ENCODE measurements at regions not wholly inside any gene's neighbourhood (a gene's known extent, or its start where the extent isn't known, plus 50 kb on each side); places are given as distances from the start of the nearest gene placed in this dataset.

DNA sequence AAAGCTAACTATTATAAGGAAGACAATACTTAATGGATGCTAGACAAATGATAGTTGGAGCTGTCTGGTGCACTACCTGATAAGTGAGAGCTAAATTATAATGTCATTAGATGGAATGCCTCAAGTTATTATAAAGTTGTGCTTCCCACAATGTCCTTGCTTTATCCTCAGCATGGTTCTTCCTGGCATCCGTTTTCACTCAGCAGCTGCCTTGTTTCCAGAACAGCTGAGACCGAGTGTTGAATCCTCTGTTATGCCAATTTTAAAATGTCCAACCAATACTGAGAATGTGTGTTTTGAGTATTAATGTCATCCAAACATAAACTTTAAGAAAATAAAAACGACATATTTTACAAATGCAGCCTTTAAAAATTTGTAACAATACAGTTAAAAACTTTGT, 286.7 kb upstream of the SOX2 start:
- DNase-seq: no peak

DNA sequence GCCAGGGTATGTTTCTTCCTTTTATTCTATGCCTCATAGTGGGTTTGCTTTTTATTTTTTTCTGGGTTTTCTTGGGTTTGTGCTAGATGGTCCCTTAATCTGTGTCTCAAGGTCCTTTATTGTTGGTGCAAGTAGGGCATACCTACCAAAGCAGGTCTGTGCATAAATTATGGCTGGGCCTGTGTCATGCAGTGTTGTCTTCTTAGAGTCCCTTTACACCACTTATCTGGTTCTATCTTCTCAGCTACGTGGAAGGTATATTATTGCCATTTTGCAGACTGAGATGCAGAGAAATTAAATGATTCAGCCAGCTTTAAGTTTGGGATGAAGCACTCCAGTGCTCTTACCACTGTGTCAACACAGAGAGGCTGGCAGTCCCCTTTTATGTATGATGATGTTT, 293.5 kb upstream of the SOX2 start:
- DNase-seq: no peak

DNA sequence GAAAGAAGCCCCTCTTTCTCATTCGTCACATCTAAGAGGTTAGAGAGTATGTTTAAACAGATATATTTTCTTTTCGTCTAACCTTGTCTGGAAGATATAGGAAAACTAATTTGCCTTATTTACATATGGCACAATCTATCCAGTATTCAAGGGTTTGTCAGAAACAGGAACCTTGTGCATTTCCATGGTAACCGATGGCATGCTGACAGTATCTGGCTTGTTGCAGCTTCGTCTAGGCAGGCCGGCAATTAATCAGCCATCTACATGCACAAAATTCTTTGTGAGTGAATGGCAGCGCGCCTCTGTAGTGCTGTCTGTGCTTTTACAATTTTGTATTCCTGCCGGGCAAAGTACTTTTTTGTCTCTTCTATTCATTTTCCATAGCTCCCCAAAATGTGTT, 294.0 kb upstream of the SOX2 start:
- DNase-seq: no peak

DNA sequence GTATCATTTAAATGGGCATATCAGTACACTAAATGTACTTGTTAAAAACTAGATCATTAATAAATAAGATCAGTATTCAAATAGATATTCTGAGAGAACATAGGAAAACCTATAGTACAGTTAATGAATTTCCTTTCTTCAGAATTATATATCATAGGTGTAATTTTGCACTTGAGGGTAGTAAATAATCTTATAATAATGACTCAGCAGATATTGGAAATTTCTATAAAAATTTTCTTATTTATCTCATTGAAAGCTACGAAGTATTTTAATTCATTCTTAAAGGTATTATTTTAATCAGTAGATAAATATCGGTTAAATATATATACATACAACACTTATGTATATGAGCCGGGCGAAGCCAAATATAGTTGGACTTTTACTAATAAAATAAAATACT, 300.9 kb upstream of the SOX2 start:
- no peak for DNase-seq

DNA sequence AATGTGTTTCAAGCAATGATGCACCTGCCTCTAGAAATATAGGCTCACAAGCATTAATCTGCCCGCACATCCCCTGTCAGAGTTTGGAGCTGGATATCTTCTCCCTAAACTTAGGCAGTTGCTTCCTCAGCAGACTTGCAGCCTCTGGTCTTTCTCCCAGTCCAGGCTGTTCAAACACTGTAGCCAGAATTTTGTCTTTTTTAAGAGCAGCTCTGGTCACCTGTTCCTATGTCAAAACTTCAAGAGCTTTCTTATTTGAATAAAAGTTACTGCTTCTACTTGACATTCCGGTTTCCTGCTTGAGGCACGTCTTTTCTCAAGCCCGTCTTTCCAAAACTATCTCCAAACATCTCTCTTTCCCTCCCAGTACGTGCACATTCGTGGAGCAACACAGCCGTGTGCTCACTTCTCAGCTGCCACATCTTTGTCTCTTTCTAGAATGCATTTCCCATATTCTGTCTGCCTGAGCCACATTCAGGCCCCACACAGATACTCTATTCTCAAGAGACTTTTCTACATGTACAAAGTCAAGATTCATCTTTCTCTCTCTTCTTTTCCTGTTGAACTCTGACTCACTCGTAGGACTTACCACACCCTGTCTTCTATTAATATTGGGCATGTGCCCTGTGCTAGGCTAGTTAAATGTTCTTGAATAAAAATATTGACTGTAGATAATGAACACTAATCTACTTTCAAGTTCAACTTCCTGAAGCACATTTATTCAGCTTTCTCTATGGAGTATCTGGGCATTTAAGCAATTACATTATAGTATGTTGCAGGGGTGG, 307.7 kb upstream of the SOX2 start:
- DNase-seq: no peak

DNA sequence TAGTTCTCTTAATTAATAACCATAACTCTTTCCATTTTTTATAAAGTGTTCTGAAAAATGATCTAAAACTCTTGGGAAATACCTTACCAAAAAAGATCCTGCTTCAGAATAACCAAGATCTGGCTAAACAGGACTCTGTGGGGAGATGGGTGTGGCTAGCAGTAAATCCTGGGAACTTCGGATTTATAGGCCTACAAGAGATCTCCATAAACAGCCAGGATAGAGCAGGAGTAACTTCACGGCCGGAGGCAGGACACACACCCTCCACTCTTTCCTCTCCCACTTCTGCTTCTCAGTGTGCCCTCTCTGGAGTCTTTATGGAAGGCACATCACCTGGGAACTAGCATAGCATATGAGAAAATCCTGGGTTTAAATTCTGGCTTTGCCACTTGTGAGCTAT, 309.4 kb upstream of the SOX2 start:
- DNase-seq: no peak

DNA sequence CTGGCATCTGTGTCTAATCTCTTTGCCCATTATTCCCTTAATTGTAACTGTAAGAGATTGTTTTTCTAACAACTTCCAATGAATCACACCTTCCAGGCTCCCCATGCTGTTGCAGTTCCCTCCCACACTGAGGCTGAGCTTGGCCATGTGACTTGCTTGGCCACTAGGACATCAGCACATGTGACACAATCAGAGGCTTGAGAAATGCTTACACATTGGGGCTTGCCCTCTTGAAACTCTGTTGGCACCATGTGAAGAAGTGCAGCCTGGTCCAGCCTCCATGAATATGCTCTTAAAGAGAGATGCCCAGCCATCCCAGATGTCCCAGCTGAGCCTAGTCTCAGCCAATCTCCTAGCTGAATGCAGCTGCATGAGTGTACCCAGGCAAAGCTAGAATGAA, 326.8 kb upstream of the SOX2 start:
- DNase-seq: no peak

DNA sequence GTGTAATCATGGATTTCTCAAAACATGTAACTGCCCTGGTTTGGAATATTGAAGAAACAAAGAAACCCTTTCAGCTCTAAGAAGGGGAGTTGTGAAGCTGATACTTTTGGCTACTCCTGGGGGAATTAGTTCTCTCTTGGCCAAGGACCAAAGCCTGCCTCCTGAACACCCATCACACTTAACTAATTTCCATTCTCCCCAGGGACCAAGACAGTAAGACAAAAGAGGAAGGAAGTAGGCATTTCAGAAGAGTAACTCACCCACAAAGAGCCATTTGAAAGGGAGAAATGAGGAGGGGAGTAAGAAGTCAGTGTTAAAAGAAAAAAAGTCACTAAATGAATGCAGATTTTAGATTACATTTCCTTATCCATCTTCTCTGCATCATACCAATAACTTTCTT, 328.0 kb upstream of the SOX2 start:
- no peak for DNase-seq

DNA sequence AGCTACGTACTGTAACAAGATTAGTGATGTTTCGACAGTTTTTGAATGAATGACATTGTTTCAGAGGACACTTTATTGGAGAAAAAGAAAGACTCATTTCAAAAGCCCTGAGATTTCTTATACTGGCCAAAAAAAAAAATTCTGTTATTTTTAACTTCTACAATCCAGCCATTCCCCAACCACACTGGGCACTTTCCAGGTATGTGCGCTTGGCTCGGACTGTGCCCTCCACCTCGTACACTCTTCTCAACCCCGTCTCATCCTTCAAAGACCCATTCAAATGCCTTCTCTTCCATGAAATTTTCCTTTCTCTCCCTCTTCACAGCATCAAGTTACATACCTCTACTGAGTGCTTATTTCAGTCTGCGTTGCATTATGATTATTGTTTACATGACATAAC, 328.5 kb upstream of the SOX2 start:
- DNase-seq: no peak

DNA sequence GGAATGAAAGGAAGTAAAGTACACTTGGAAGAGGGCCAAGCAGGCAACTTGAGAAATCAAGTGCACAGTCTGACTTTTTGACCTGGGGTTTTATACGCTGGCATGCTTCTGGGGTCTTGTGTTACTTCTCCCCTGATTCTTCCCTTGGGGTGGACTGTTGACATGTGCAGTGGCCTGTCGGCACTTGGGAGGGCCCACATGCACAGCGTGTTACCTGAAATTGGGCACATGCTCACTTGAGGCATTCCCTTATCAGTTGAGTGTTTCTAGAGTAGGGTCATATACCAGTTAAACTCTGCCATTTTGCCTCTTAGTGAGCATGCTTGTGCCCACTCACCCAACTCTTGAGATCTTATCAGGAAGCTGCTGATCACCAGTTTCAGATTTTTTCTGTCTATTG, 329.1 kb upstream of the SOX2 start:
- no peak for DNase-seq

DNA sequence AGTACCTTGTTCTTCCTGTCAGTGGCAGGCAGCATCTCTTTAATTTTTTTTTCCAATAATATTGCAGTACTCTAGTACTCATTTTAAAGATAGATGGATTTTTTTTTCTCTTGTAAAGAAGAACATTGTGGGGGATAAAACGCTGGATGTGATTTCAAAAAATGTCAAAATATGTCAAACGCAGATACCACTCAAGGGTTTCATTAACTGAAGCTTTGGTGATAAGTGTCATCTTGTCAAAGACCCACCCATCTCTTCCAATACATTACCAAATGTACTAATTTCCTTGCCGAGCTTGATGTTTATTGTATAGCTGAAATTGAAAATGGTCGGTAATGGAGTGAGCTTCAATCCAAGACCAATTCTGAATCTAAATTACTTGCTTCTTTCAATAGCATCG, 332.4 kb upstream of the SOX2 start:
- DNase-seq: no peak

DNA sequence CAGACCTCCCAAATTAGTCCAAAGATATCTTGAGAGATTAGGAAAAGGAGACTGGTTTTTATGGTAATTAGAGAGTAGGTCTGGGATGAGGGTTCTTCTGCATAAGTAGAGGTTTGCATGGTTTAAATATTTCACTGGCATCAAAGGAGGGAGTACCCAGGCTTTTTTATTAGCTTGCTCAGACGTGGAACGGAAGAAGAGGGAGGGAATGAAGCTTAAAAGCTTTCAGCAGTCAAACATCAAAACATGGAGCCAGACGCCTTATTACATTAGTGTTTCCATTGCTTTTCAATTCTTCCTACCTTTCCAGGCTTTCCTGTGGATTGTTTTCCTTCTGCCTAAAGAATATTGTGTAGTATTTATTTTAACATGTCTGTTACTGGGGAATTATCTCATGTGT, 342.1 kb upstream of the SOX2 start:
- DNase-seq: no peak

DNA sequence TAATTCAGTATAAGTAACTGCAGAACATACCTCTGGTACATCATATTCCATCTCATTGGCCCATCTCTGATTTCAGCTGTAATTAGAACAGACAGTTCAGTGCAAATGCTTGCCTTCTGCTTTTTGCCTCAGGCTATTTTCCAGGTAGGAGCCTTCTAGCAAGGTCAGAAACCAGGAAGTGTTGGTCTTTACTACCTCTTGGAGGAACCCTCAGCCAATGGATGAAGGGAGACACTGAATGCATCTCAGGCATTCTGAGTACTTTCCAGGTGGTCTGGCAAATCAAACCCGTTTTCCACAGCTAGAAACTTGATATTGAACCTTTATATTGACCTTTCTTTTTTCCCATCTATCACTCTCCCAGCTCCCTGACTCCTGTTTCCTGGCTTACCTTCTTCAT, 348.5 kb upstream of the SOX2 start:
- no peak for DNase-seq

DNA sequence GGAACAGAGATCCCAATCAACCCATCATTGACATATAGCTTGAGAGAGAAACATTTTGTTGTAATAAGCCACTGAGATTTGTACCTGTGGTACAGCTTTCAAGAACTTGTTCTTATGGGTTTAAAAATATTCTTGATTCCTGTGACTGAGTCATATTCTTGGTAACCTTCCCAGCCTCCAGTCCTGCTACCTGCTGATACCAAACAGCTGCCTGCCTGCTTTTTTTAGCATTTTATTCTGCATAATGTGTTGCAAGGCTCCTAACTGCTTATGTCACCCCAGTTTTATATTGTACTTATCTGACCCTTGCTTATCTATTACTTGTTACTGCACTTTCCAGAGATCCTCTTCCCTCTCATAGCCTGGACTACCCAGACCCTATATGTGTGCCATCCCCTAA, 349.3 kb upstream of the SOX2 start:
- no peak for DNase-seq

DNA sequence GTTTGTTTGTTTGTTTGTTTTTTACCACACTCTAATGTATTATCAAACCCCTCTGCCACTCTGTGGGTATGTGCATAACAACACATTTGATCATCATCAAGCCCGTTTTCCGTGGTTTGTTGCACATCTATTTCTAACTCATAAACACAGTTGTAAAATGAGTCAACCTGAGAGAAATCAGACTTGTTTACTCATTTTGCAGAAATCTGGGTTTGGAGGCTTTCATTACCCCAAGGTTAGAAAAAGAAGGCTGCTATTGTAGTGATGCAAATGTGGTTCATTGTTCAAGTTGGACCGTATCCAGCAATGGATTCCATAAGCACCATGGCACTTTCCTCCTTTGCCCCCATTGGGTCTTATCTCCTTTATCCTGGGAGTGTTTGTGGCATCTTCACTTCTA, 353.2 kb upstream of the SOX2 start:
- DNase-seq: no peak

DNA sequence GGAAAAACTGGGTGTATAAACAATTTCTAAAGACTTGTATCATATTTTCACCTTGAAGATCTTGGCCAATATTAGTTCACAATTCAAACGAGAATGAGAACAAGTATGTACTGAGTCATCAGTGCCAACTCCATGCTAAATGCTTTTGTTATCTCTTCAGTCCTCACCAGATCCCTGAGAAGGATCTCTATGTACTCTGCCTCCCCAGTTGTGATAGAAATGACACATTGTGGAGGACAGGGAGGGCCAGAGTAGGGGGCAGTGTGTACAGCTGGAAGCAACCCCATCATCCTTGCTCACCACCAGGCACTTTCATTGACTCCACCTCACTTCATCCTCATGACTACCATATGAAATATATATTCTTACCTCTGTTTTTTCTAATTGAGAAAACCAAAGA, 353.7 kb upstream of the SOX2 start:
- DNase-seq: no peak

DNA sequence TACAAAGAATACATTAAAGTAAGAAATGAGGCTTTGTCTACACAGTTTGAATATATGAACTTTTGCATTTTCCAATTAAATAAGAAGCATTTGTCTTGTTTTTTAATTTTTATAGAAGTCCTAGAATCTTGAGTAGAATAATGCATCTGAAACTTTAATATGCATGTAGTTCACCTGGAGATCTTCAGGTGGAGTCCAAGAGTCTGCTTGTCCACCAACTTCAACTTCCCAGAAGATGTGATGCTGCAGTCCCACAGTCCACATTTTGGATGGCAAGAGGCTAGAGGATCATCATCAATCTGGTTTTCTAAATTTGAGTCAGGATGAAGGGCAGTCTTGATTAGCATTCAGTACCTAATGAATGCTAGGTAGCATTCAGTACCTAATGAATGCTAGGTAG, 357.6 kb upstream of the SOX2 start:
- DNase-seq: no peak

DNA sequence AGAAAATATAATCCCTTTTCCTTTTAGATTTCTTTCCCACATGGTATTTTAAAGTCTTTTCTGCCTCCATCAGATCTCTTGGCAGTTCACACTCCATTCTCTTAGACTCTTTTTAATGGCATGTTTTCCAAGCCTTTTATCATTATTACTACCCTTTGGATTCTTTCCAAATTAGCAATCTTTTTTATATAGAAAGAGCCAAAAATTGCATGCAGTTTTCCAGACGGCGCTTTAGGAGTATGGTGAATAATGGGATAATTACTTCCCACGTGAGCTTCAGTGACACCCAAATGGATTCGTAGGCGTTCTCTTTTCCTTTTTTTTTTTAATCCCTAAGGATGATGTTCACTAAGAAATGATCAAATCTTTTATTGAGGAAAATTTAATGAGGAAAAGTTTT, 354.8 kb upstream of the DNAJC19 start:
- no peak for DNase-seq

DNA sequence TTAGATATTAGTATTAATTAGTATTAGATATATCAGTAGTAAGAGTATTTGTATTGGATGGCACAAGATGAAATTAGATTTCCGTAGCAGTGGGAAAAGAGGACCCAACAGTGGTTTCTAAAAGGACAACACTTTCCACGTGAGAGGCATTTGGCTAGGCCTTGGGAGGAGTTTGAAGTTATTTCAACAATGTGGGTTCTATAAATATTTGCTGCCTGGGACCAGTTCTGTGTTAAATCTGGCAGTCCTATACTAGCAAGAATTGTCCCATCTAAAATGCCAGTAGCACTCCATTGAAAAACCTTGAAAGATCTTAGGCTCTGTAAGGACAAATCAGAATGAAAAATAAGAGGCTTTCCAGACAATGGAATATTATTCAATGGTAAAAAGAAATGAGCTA, 347.1 kb upstream of the DNAJC19 start:
- DNase-seq: no peak

DNA sequence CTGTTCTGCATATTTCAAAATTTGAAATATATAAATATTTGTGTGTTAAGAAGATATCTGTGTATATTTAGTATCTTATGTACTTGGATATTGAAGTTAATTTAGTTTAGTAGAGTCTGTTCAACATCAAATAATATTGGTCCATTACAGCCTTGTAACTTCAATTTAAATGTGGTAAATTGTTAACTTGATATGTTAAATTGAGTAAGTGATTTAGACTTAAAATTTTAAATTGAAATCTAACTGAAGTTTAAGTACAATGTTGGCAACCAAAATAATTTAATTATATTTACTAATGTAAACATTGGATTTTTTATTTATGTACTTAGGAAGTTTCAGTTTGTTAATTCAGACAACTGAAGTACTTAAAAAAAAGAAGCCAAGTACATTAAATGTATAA, 343.9 kb upstream of the DNAJC19 start:
- no peak for DNase-seq

DNA sequence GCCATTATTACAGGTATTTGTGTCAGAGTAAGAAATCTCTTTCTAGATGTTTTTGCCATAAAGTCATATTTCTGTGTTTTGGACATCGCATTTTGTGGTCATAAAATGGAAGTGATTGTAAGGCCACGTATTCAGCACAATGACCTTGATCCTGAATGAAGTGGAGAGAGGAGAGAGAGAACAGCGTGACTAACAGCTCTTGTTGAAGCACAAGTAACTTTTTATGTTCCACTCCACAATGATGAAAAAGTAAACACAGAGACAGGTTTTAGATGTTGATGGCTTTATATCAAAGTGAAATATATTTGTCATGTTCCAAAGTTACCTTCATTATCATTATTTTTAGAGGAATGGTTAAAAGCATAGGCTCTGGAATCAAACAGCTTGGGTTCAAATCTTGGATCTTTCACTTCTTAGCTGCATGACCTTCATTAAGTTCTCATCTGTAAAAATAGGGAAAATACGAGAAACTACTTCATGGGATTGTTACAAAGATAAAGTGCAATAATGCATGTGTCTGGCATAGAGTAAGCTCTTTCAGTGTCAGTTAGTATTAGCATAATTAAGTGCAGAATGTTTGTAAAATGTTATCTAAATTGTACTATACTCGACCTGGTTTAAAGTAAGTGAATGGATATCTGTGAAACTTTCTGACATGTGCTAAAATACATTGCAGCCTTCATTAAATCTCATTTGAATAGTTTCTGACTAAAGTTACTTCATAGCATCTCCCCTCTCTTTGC, 341.5 kb upstream of the DNAJC19 start:
- no peak for DNase-seq

DNA sequence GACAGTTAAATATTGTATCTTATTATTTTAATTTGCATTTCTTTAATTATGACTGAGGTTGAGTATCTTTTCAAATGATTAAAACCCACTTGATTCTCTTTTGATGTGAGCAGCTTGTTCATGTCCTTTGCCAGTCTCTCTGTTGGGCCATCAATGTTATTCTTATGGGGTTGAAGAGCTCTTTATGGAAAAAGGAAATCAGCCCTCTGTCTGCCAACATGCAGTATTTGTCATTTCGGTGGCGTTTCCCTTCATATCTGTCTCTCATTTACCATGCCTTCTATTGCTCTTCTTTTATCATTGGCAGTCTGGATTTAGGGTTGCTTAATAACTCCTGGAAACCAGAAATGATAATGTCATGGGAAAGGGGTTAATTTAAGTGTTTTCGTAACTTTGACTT, 340.7 kb upstream of the DNAJC19 start:
- no peak for DNase-seq

DNA sequence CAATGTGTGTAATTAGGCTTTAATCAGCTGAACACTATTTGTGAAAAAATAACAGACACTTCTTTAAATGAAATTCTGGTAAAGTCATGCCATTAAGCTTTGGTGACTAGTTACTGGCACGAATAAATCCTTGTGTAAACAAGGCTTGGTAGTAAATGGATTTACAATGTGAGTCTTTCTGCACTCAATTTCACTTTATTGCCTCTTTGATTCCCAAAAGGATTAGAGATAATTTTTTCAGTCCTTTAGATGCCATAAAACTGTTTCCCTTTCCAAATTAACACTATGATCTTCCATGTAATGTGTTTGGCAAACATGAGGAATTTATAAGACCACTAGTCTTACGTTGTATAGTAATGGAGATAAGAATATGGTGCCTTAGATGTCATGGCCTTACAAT, 339.5 kb upstream of the DNAJC19 start:
- no peak for DNase-seq

DNA sequence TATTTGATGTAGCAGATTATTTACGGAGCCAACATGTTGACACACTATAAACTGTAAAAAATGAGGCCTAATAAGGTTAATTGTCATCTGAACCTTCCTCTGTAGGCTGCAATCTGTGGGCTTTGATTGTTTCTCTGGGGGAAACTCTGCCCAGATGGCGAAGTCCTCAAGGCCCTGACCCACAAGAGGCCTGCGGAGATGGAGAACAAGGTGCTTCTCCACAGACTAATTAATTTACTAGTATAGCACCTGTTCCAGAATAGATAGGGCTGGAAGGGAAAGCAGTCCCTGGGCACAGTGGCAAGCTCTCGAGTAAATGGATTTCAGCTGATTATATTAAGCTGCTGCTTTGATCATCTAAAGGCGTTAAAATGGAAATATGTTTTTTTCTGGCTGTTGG, 338.8 kb upstream of the DNAJC19 start:
- no peak for DNase-seq

DNA sequence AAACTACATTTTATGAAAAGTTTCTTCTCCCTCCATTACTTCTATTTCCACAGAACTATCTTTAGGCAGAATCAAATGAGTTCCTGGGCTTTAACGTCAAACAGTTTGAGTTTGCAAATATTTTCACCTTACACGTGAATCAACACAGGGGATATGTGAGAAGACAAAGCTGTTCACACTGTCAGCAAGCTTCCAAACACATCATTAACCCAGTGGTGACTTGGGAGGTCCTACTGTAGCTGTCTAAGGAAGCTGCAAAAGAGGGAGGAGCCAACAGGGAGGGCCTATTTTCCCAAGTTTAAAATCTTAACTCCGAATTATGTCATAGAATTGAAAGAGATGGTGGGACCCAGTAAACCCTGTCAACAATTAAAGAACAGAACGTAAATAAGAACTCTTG, 337.8 kb upstream of the DNAJC19 start:
- no peak for DNase-seq

Data from activated CD4-positive, alpha-beta T cell treated with anti-CD3 and anti-CD28 coated beads for 48 hours (primary cell).